GM19035 (cell line): ENCODE measurements at regions not wholly inside any gene's neighbourhood (a gene's known extent, or its start where the extent isn't known, plus 50 kb on each side); places are given as distances from the start of the nearest gene placed in this dataset.

Experiments
- ATAC-seq: cut with Tn5 transposase; IDR thresholded peaks from one replicate; pipeline ENCODE4 v1.9.1; 2021; ENCODE audit not compliant: unreplicated experiment

DNA sequence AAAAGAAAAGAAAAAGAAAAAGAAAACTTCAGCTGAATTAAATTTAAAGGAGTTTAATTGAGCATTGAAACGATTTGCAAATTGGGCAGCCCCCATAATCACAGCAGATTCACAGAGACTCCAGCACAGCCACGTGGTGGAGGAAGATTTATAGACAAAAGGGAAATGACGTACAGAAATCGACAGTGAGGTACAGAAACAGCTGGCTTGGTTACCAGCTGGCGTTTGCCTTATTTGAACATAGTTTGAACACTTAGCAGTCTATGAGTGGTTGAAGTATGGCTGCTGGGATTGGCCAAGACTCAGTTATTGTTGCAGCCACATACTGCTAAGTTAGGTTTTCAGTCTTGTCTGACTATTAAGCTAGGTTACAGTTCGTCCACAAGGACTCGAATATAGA is 312.2 kb upstream of the SLC14A2 start:
- ATAC-seq = no peak

DNA sequence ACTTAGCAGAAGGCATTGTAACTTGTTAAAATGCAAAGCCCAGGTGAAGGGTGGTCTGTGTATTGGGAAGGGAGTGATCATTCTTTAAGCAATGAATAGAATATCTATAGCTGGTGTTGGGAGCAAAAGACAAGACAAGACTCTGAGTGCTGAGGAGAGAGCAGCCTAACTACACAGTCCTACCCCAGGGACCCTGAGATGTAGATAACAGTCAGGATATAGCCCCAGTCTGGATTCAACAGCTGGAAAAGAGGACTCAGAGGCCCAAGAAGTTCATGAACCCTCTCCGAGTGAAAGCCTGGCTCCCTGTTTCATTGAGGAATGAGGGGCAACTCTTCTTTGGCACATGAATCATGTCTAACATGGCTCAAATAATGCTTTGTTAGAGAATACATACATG is 310.7 kb upstream of the SLC14A2 start:
- ATAC-seq = no peak

DNA sequence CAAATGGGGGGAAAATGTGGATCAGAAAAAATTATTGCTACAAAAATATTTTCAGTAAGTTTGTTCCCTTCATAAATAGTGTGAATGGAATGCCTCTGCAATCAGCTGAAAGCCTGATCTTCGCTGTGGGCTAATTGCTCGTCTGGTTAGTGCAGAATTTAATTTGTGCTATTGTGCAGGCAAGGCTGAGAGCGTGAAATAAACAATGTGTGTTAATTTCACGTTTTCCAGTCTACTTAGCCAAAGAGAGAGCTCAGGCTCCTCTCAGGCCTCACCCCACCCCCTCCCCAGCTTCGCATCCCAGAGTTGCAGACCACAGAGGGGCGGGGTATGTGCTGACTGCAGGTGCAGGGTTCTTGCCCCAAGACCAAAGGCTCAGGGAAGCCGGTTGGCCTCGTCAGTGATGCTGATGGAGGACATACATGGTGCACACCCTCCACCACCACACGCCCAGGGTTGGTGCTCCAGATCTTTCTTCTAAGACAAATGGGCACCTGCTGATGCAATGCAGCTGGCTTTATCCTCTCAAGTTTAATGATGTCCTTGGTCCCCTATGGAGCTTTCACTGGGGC is 302.6 kb upstream of the SLC14A2 start:
- no peak for ATAC-seq

DNA sequence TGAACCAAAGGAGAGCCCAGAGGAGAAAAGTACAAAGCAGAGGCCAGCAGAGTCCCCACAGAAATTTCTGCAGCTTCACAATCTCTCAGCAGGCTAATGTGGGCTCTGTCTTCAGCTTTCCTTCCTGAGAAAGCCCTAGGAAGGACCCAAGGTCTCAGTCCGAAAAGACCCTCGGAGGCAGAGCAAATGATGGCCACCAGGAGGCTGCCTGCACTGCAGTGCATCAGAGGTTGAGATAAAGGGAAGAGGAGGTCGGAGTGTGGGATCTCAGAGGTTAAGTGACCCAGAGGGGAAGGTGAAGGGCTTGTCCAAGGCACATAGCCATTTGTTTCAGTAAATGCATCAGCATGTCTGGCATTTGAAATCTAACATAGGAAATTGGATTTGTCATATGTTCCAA is 299.1 kb upstream of the SLC14A2 start:
- no peak for ATAC-seq

DNA sequence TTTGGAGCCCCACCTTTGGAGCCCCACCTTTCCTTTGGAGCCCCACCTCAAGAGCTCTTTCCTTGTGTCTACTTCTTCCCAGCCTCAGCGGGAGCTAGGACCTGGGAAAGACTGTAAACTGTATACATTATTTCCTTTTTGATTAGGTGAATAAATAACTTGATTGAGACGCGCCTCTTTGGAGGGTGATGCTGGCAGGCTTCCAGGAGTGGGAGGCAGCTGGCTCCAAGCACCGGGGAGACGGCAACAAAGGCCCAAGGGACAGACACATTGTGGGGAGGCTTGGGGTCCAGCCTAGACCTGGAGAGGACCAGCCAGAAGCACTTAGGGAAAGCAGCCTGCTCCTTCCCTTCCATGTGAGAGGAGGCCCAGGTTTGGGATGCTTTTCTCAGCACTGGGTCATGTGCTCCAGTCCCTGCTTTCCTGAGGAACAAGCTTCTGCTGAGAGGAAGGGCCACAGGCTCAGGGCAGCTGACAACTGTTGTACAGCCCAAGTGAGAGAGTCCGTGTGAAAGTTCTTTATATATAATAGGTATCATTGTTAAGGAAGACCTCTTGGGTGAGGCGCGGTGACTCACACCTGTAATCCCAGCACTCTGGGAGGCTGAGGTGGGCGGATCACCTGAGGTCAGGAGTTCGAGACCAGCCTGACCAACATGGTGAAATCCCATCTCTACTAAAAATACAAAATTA is 297.2 kb upstream of the SLC14A2 start:
- ATAC-seq = no peak

DNA sequence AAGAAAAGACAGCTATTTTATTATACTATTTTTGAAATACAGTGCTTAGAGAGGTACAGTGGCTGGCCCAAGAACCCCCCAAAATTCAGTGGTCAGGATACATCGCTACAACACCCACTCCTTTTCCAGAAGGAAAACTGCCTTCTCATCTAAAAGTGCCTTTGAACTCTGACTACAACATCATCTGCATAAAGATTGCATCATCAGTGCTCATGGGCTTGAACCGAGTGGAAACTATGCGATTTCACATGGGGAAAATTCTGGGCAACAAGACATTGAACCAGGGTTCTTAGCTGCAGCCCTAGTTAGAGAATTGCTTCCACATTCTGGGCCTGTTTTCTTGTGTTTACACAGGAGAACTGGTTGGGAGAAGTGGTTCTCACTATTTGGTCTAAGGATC is 294.6 kb upstream of the SLC14A2 start:
- no peak for ATAC-seq

DNA sequence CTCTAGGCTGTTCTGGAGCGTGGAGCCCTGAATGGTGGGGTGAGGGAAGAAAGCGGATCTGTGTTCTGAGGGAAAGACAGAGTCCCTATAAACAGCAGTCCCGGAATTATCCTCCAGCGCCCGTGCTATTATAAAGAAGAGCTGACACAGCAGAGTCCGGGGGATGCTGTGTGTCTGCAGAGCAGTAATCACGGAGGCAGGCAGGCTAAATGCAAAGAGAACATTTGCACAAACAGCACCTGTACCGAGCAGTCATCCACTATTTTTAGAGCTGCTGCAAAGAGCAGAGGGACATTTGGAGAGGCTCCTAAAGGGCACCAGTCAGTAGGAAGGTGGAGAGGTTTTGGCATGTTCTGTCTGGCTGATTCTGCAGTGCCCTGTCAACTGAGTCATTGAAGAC is 293.8 kb upstream of the SLC14A2 start:
- no peak for ATAC-seq

DNA sequence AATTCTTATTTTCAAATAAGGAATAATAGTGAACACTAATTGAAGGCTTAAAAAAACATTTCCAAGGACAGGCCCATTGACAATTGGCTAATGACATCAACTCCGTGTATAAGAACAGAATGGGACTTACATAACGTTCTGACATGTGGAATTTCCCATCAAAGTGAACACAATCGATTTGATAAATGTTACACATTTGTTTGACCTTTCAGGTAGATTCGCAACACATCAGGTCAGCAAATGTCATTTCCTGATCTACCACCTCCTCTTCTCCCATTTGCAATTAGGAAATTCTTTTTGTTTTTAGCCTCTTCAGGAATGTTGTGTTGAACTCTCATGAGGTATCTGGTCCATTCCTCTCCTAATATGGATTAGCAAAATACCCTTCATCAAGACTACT is 292.9 kb upstream of the SLC14A2 start:
- no peak for ATAC-seq

DNA sequence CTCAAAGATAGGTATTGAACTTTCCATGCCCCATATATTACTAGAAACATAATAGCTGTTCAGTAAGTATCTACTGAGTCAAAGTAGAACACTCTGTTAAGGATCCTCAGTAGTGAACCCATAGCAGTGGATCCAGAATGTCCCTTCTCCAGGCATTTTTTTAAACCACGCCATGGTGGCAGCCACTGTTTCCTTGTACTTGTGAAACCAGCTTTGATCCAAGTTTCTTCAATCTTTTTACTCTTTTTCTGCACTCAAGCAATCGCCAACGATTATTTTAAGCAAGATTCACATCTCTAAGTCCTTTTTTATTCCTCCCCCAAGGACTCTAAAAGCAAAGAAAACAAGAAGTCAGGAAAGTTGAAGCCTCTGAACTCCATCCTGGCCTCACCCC is 291.2 kb upstream of the SLC14A2 start:
- no peak for ATAC-seq

DNA sequence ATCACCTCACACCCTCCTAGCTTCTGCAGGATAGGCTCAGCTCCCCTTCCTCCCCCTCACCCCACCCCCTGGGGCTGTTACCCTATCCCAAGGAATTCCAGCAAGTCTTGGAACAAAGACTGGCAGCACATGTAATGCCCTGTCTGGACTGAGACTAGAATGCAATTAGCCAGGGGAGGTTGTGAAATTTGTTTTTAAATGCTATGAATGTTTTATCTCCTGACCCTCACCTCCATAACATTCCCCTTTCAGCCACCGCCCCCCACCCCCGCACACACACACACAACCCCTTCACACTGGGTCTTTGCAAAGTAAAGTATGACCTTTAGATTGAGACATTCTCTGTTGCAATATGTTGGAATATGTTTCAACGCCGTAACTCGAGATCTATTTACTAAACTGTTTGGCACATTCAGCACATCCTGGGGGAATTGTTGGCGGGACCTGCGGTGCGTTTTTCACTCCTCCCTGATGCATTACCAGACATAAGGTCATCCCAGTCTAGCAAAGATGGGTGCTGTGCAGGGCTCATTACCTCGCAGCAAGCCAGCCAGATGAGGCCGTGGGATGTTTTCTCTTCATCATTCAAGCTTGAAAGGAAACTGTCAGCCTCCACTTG is 290.7 kb upstream of the SLC14A2 start:
- ATAC-seq = no peak

DNA sequence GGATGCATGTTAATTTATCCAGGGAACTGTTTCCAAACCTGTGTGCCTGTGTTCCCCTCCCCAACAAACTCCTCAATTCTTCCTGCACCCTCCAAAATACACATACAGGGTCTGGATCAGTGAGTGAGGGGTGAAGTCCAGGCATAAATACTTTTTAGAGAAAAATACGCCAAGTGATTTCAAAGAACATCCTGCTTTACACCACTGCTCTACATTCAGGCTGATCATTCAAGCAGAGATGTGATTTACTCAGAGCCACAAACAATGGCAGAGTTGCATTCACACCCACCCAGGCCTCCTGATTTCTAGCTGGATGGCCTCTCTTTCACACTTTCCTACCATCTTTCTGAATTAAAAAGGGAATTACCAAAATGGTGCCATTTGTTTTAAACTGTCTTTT is 289.5 kb upstream of the SLC14A2 start:
- ATAC-seq = no peak

DNA sequence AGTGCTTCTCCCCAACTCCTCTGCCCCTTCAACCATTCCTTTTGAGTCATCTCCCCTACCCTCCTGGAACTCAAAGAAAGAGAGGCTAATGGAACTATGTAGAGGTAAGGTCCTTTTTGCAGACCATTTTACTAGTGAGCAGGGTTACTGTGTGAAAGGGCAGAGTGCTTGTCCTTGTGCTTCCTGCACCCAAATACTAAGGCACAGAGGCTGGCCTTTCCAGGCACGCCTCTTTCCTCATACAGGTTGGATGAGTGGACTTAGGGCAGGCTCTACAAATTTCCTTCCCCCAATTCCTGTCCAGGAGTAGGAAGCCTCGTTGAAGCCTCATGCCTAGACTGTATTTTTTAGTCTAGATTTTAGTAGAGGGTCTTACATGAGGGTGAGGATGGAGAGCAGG is 288.8 kb upstream of the SLC14A2 start:
- ATAC-seq = no peak

DNA sequence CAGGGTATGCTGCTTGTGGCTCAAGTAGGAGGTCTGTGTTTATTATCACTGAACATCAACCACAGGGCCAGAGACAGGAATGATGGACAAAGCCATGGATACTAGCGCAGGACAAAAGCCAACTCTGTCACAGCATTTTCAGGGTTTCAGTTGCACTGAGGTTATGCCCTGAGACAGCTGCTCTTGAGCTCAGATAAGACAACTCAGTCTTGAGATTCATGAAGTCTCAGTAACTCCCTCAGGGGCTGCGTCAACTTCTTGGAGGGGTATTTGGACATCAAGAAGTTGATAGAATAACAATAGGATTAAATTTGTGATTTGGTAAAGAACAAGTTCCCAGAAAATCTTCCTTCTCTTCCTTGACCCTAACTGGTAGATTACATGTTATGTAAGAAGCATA is 287.0 kb upstream of the SLC14A2 start:
- ATAC-seq = no peak

DNA sequence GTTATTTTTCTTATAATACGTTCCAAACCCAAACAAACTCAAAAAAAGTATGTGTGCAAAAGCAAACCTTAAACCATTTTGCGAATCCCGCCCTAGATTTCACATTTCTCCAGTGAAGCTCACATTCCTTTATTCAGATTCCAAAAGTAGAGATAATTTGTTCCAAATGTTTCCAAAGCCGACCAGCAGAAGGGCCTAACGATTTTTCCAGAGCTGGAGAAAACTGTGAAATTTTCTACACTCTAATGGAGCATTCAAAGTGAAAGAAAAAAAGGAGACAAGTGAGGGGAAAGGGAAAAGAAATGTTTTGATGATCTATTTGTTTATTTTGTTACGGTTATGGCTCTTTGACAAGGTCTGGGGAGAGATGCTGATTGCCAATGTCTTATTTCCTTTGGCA is 286.5 kb upstream of the SLC14A2 start:
- no peak for ATAC-seq

DNA sequence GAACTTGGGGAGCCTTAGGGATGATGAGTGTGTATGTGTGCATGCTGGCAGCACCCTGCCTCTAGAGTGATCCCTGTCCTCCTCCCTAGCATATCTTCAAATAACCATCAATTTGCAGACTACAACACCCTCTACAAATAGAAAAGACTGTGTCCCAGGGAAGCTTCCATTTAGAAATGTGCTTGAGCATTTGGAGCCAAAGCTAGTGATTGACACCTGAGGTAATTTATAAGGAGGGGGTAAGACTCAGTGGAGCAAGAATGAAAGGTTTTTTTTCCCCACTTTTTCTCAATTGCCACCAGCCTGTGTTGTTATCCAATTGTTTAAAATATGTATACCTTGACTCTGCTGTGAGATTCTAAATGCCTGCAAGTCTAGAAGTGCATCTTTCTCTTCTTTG is 286.0 kb upstream of the SLC14A2 start:
- ATAC-seq = no peak

DNA sequence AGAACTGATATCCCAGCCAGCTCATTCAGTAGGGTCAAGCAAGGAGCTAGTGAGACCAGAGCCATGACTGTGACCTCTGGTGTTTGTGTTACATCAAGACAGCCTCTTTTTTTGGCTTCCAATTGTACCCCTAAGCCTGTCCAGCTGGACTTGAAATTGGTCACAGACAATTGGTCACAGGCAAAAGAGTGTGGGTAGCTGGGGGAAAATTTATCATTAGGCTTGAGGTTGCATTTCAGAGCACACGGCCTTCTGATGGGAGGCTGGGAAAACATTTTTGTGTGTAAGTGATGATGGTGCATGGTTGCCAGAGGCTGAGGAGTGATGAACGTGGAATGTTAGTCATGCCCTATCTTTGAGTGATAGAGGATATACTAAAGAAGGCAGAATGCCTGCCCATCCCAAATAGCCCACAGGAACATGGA is 285.1 kb upstream of the SLC14A2 start:
- ATAC-seq = no peak

DNA sequence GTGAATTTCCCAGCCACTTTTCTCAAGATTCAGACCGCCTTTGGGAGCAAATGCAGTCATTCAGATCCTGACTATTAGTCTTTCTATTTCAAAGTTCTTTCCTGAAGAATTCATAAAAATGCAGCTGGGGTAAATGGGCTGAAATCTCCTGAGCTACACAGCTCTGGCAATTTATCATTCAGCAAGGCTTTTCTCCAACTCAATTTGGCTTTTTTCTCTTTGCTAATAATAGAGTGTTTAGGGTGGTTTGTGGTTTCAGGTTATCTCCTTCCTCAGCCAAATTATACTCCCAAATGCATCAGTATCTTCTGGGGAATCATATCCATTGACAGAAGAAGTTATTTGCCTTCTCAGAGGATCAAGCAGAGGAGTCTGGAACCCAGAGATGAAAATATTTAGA is 282.4 kb upstream of the SLC14A2 start:
- ATAC-seq = no peak

DNA sequence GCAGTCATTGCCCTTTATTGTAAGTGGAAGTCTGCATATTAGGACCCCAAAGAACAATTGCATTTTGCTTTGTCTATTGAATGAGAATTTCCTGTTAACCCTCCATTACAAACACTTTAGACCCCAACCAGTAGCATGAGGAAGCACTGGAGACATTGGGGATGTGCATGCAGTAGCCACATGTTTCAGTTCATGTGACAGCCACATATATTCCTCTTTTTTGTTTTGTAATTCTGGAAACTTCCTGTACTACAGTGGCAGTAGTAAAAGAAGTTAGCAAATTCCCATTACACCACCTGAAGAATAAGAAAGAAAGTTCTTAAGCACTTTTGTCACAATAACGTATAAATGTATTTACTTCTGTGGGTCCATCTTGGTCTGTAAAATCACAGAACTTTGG is 281.1 kb upstream of the SLC14A2 start:
- no peak for ATAC-seq

DNA sequence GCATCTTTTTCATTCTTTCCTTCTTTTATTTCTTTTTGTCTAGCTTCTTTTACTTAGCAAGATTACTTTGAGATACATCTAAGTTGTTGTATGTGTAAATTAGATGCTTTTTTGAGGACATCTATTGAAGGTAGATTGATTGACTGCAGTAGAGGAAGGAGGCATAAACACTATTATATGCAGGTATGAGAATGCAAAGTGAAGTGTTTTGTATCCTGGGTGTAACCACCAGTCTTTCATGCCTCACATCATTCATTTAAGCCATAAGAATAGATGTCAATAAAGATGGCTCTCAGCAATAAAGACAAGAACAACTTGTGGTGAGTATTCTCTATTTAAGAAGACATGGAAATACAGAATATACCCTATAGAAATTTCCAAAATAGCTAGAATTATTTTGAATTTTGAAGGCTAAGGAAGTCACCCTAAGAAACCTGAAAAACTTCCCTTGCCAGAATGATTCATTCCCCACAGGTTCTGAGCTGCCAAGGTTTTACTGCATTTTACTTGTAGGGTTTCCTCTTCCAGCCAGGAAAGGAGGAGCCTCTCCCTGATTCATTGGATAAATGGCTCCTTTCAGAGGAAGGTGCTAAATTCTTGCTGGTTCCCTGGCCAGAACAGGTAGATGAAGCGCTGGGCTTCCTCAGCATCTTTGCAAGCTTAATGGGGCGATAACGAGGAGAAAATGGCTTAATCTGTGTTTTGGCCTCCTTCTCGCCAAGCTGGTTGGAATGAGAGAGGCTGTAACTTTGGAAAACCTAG is 279.8 kb upstream of the SLC14A2 start:
- no peak for ATAC-seq

DNA sequence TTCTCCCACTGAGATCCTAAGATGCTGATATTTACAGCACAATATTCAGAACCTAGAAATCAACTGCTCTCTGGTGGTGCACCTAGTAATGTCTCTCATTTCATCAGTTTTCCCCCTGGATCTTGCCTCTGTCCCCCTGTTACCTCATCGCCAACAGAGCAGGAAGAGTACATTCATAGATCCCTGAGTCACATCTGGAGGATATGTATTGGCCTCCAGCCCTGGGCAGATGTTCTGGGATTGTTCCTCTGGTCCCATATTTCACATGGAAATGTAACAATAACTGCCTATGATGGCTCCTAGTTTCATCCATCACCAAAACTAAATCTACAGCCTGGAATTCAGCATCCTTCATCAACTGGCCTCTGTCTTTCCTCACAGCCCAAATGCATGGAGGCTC is 278.8 kb upstream of the SLC14A2 start:
- ATAC-seq = no peak

DNA sequence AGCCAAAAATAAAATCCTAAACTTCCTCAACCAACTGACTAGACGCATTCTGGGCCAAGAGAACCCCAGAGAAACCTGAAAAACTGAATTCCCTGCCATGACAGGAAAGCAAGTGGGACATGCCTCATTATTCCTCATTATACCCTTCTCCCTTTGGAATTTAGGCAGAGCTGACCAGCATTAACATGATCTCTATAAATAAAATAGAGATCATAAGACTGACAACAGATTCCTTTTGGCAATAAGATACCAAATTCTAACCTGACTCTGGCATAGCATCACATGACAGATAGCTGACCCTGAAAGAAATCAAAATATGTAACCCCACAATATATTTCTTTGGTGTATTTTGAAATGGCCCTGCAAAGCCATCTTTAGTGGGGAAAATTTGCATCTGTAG is 277.8 kb upstream of the SLC14A2 start:
- ATAC-seq = no peak
